H1 (cell line): ENCODE measurements at regions not wholly inside any gene's neighbourhood (a gene's known extent, or its start where the extent isn't known, plus 50 kb on each side); places are given as distances from the start of the nearest gene placed in this dataset.

Experiments used
- CEBPB ChIP-seq: IDR thresholded peaks from 2 replicates; pipeline ENCODE4 v1.6.1; 2012; ENCODE audit warnings: low read depth, low read length
- GABPA ChIP-seq: IDR thresholded peaks from 2 replicates; pipeline ENCODE4 v1.6.1; 2011; ENCODE audit warnings: mild to moderate bottlenecking, low read length, moderate library complexity, borderline replicate concordance; ENCODE audit not compliant: insufficient read depth
- JUN ChIP-seq: IDR thresholded peaks from 2 replicates; pipeline ENCODE4 v1.6.1; 2011; ENCODE audit warnings: low read depth, mild to moderate bottlenecking, improper control_type of control experiment, low read length
- MAFK ChIP-seq: IDR thresholded peaks from 2 replicates; pipeline ENCODE4 v1.6.1; 2012; ENCODE audit warnings: low read depth, mild to moderate bottlenecking, improper control_type of control experiment, low read length
- TF ChIP-seq, protein P1 (sequence below): fragments of 300-600 bp; sonication (generic); IDR thresholded peaks from 2 replicates; pipeline ENCODE4 v1.7.1; 2012; ENCODE audit warnings: low read length, moderate library complexity, mild to moderate bottlenecking, inconsistent platforms; ENCODE audit not compliant: insufficient replicate concordance
- TF ChIP-seq, protein P2 (sequence below): IDR thresholded peaks from 2 replicates; pipeline ENCODE4 v1.6.1; 2011; ENCODE audit warnings: low read depth, mild to moderate bottlenecking, low read length; ENCODE audit not compliant: insufficient read depth

GRCh38 chr15:36479200-36479896, 100.1 kb upstream of the CDIN1 start (continued):
- TF ChIP-seq, protein P1, sequence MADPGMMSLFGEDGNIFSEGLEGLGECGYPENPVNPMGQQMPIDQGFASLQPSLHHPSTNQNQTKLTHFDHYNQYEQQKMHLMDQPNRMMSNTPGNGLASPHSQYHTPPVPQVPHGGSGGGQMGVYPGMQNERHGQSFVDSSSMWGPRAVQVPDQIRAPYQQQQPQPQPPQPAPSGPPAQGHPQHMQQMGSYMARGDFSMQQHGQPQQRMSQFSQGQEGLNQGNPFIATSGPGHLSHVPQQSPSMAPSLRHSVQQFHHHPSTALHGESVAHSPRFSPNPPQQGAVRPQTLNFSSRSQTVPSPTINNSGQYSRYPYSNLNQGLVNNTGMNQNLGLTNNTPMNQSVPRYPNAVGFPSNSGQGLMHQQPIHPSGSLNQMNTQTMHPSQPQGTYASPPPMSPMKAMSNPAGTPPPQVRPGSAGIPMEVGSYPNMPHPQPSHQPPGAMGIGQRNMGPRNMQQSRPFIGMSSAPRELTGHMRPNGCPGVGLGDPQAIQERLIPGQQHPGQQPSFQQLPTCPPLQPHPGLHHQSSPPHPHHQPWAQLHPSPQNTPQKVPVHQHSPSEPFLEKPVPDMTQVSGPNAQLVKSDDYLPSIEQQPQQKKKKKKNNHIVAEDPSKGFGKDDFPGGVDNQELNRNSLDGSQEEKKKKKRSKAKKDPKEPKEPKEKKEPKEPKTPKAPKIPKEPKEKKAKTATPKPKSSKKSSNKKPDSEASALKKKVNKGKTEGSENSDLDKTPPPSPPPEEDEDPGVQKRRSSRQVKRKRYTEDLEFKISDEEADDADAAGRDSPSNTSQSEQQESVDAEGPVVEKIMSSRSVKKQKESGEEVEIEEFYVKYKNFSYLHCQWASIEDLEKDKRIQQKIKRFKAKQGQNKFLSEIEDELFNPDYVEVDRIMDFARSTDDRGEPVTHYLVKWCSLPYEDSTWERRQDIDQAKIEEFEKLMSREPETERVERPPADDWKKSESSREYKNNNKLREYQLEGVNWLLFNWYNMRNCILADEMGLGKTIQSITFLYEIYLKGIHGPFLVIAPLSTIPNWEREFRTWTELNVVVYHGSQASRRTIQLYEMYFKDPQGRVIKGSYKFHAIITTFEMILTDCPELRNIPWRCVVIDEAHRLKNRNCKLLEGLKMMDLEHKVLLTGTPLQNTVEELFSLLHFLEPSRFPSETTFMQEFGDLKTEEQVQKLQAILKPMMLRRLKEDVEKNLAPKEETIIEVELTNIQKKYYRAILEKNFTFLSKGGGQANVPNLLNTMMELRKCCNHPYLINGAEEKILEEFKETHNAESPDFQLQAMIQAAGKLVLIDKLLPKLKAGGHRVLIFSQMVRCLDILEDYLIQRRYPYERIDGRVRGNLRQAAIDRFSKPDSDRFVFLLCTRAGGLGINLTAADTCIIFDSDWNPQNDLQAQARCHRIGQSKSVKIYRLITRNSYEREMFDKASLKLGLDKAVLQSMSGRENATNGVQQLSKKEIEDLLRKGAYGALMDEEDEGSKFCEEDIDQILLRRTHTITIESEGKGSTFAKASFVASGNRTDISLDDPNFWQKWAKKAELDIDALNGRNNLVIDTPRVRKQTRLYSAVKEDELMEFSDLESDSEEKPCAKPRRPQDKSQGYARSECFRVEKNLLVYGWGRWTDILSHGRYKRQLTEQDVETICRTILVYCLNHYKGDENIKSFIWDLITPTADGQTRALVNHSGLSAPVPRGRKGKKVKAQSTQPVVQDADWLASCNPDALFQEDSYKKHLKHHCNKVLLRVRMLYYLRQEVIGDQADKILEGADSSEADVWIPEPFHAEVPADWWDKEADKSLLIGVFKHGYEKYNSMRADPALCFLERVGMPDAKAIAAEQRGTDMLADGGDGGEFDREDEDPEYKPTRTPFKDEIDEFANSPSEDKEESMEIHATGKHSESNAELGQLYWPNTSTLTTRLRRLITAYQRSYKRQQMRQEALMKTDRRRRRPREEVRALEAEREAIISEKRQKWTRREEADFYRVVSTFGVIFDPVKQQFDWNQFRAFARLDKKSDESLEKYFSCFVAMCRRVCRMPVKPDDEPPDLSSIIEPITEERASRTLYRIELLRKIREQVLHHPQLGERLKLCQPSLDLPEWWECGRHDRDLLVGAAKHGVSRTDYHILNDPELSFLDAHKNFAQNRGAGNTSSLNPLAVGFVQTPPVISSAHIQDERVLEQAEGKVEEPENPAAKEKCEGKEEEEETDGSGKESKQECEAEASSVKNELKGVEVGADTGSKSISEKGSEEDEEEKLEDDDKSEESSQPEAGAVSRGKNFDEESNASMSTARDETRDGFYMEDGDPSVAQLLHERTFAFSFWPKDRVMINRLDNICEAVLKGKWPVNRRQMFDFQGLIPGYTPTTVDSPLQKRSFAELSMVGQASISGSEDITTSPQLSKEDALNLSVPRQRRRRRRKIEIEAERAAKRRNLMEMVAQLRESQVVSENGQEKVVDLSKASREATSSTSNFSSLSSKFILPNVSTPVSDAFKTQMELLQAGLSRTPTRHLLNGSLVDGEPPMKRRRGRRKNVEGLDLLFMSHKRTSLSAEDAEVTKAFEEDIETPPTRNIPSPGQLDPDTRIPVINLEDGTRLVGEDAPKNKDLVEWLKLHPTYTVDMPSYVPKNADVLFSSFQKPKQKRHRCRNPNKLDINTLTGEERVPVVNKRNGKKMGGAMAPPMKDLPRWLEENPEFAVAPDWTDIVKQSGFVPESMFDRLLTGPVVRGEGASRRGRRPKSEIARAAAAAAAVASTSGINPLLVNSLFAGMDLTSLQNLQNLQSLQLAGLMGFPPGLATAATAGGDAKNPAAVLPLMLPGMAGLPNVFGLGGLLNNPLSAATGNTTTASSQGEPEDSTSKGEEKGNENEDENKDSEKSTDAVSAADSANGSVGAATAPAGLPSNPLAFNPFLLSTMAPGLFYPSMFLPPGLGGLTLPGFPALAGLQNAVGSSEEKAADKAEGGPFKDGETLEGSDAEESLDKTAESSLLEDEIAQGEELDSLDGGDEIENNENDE: peak; percentile 75
- TF ChIP-seq CEBPB (peak; percentile 88), GABPA (no peak), JUN (no peak), MAFK (no peak)
- TF ChIP-seq, protein P2, sequence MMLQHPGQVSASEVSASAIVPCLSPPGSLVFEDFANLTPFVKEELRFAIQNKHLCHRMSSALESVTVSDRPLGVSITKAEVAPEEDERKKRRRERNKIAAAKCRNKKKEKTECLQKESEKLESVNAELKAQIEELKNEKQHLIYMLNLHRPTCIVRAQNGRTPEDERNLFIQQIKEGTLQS: no peak
